H1 (cell line): ENCODE measurements at regions not wholly inside any gene's neighbourhood (a gene's known extent, or its start where the extent isn't known, plus 50 kb on each side); places are given as distances from the start of the nearest gene placed in this dataset.

Source experiments
- CTCF ChIA-PET: fragments of 300-600 bp; sonication (Branson Sonifier 250); formaldehyde crosslinking; loops from one replicate; lab custom pipeline; 2021; ENCODE audit not compliant: partially characterized antibody; lab: Charles Lee
- POLR2A ChIA-PET: fragments of 300-600 bp; sonication (Branson Sonifier 250); formaldehyde crosslinking; loops from one replicate; lab custom pipeline; 2021; ENCODE audit warnings: inconsistent platforms; ENCODE audit not compliant: partially characterized antibody; lab: Charles Lee
- DNase-seq, 2 experiments: peaks; one replicate each; pipeline versions ENCODE4 v3.0.0 to v3.0.0-alpha.2; 2010 to 2022; ENCODE audit warnings: low spot score in 2 of 2, low read depth in 1 of 2, mixed read lengths in 1 of 2
- FAIRE-seq: peaks from 2 replicates; lab custom pipeline; 2011; peaks lifted over from hg19 to GRCh38; lab: Jason Lieb, UNC
- H2AFZ ChIP-seq: 2 replicates; pipeline ENCODE4 v1.8.1; 2012; ENCODE audit warnings: low read length, inconsistent platforms
- H2AK5ac ChIP-seq: 2 replicates; pipeline ENCODE4 v1.6.1; 2013; ENCODE audit warnings: low read depth, low read length
- H2BK120ac ChIP-seq: replicated peaks from 2 replicates; pipeline ENCODE3; 2013; ENCODE audit warnings: low read depth, low read length, inconsistent platforms
- H2BK12ac ChIP-seq: 2 replicates; pipeline ENCODE4 v1.6.1; 2013; ENCODE audit warnings: low read depth, low read length
- H2BK15ac ChIP-seq: 2 replicates; pipeline ENCODE4 v1.6.1; 2013; ENCODE audit warnings: low read length
- H2BK20ac ChIP-seq: 2 replicates; pipeline ENCODE4 v1.6.1; 2013; ENCODE audit warnings: low read length
- H2BK5ac ChIP-seq: 2 replicates; pipeline ENCODE4 v1.6.1; 2013; ENCODE audit warnings: low read depth, low read length
- H3K14ac ChIP-seq: 2 replicates; pipeline ENCODE4 v1.6.1; 2013; ENCODE audit warnings: inconsistent platforms; ENCODE audit not compliant: insufficient read length
- H3K18ac ChIP-seq: 2 replicates; pipeline ENCODE4 v1.6.1; 2013; ENCODE audit warnings: low read length; ENCODE audit errors: extremely low read depth
- H3K23ac ChIP-seq: 2 replicates; pipeline ENCODE4 v1.6.1; 2013; ENCODE audit warnings: inconsistent platforms; ENCODE audit not compliant: insufficient read length
- H3K23me2 ChIP-seq: 2 replicates; pipeline ENCODE4 v1.6.1; 2013; ENCODE audit warnings: low read depth, low read length
- H3K27ac ChIP-seq: 2 replicates; pipeline ENCODE4 v1.6.1; 2011; ENCODE audit warnings: low read depth, low read length, inconsistent platforms
- H3K27me3 ChIP-seq, 4 experiments: replicated peaks in 1 of 4; 1 replicate in 1 of 4; 2 replicates in 3 of 4; pipeline versions ENCODE4 v1.6.1 to v1.8.1; 2011 to 2013; ENCODE audit warnings: low read length in 3 of 4, mild to moderate bottlenecking in 3 of 4, inconsistent platforms in 2 of 4, mixed read lengths in 2 of 4, moderate library complexity in 1 of 4; ENCODE audit not compliant: control insufficient read depth in 3 of 4, insufficient read depth in 3 of 4; ENCODE audit errors: extremely low read depth in 1 of 4
- H3K36me3 ChIP-seq, 4 experiments: 2 replicates each; pipeline versions ENCODE4 v1.6.1 to v1.8.1; 2011 to 2013; ENCODE audit warnings: mild to moderate bottlenecking in 4 of 4, low read length in 3 of 4, moderate library complexity in 2 of 4, control low read depth in 1 of 4, inconsistent platforms in 1 of 4; ENCODE audit not compliant: insufficient read depth in 4 of 4, control insufficient read depth in 2 of 4
- H3K4ac ChIP-seq: replicated peaks from 2 replicates; pipeline ENCODE3; 2013; ENCODE audit warnings: low read length, low read depth, mixed read lengths, inconsistent platforms; ENCODE audit not compliant: insufficient read length
- H3K4me1 ChIP-seq, 4 experiments: replicated peaks in 1 of 4; 1 replicate in 1 of 4; 2 replicates in 3 of 4; pipeline versions ENCODE4 v1.6.1 to v1.8.1; 2011 to 2013; ENCODE audit warnings: low read length in 3 of 4, inconsistent platforms in 2 of 4, mixed read lengths in 1 of 4; ENCODE audit not compliant: insufficient read depth in 4 of 4, control insufficient read depth in 3 of 4
- H3K4me2 ChIP-seq, 2 experiments: 2 replicates each; pipeline versions ENCODE4 v1.6.1 to v1.8.1; 2011 to 2013; ENCODE audit warnings: low read depth in 2 of 2, low read length in 2 of 2, control low read depth in 1 of 2, inconsistent platforms in 1 of 2, mild to moderate bottlenecking in 1 of 2; ENCODE audit not compliant: insufficient read depth in 1 of 2
- H3K4me3 ChIP-seq, 4 experiments: fragments of 200-600, 300-600 bp in 1 of 4; sonication (generic), shearing (Covaris generic), sonication (Bioruptor Twin) in 1 of 4; 2 replicates each; pipeline versions ENCODE4 v1.5.1 to v1.8.1; 2011 to 2016; ENCODE audit warnings: low read length in 4 of 4, low read depth in 3 of 4, control low read depth in 2 of 4, inconsistent platforms in 2 of 4, mild to moderate bottlenecking in 2 of 4, mixed read lengths in 1 of 4, moderate library complexity in 1 of 4; ENCODE audit not compliant: insufficient read depth in 2 of 4; ENCODE audit errors: extremely low read depth in 1 of 4
- H3K56ac ChIP-seq: replicated peaks from 2 replicates; pipeline ENCODE3; 2013; ENCODE audit warnings: low read depth, mild to moderate bottlenecking, mixed read lengths, low read length, inconsistent platforms; ENCODE audit not compliant: insufficient read length
- H3K79me1 ChIP-seq: 2 replicates; pipeline ENCODE4 v1.6.1; 2013; ENCODE audit warnings: low read depth, low read length, control low read depth
- H3K79me2 ChIP-seq, 2 experiments: 2 replicates each; pipeline versions ENCODE4 v1.6.1 to v1.8.1; 2012 to 2013; ENCODE audit warnings: low read length in 2 of 2, mild to moderate bottlenecking in 2 of 2, inconsistent platforms in 1 of 2; ENCODE audit not compliant: insufficient read depth in 2 of 2, control insufficient read depth in 1 of 2
- H3K9ac ChIP-seq, 4 experiments: replicated peaks in 1 of 4; 1 replicate in 1 of 4; 2 replicates in 3 of 4; pipeline versions ENCODE4 v1.6.1 to v1.8.1; 2011 to 2013; ENCODE audit warnings: low read depth in 3 of 4, low read length in 3 of 4, control low read depth in 2 of 4, mild to moderate bottlenecking in 2 of 4, moderate library complexity in 2 of 4, inconsistent platforms in 1 of 4; ENCODE audit errors: extremely low read depth in 1 of 4
- H3K9me3 ChIP-seq, 2 experiments: 2 replicates each; pipeline versions ENCODE4 v1.6.1 to v1.8.1; 2012 to 2013; ENCODE audit warnings: mild to moderate bottlenecking in 2 of 2, moderate library complexity in 2 of 2, control low read depth in 1 of 2, inconsistent platforms in 1 of 2, low read depth in 1 of 2, low read length in 1 of 2, mixed read lengths in 1 of 2; ENCODE audit not compliant: insufficient read depth in 2 of 2
- H4K20me1 ChIP-seq, 2 experiments: replicated peaks in 1 of 2; 2 replicates each; pipeline versions ENCODE3 to v1.8.1; 2011 to 2013; ENCODE audit warnings: inconsistent platforms in 2 of 2, low read length in 2 of 2, mild to moderate bottlenecking in 1 of 2; ENCODE audit not compliant: insufficient read depth in 2 of 2, control insufficient read depth in 1 of 2
- H4K5ac ChIP-seq: 2 replicates; pipeline ENCODE4 v1.6.1; 2013; ENCODE audit warnings: low read length, low read depth, mixed read lengths, inconsistent platforms; ENCODE audit not compliant: insufficient read length
- H4K8ac ChIP-seq: 2 replicates; pipeline ENCODE4 v1.8.0; 2013; ENCODE audit warnings: mild to moderate bottlenecking, moderate library complexity, low read length, inconsistent platforms; ENCODE audit not compliant: insufficient read depth; ENCODE audit errors: extremely low read depth
- H4K91ac ChIP-seq: replicated peaks from 2 replicates; pipeline ENCODE3; 2013; ENCODE audit warnings: low read length, mixed read lengths, inconsistent platforms; ENCODE audit not compliant: insufficient read length
- CBX5 ChIP-seq: fragments of 300-800, 300-1000 bp; sonication (generic); IDR thresholded peaks from 2 replicates; pipeline ENCODE4 v1.7.1; 2016; ENCODE audit warnings: antibody characterized with exemption, low read length, low read depth
- NANOG ChIP-seq: IDR thresholded peaks from 2 replicates; pipeline ENCODE4 v1.6.1; 2011; ENCODE audit warnings: low read length, low read depth, mild to moderate bottlenecking, inconsistent platforms; ENCODE audit not compliant: insufficient read depth, poor library complexity, severe bottlenecking
- POU5F1 ChIP-seq: IDR thresholded peaks from 2 replicates; pipeline ENCODE4 v1.6.1; 2011; ENCODE audit warnings: low read depth, mild to moderate bottlenecking, low read length, moderate library complexity
- SIRT6 ChIP-seq: IDR thresholded peaks from one replicate; pipeline ENCODE4 v1.7.1; 2012; ENCODE audit warnings: low read length, inconsistent platforms
- WGBS, 2 experiments: shearing (Covaris generic) in 1 of 2; methylation state at CpG; one replicate each; pipeline versions ENCODE4 v1.1.6 to v1.1.7; 2013 to 2015; ENCODE audit warnings: low lambda C conversion rate in 2 of 2, mixed read lengths in 2 of 2, inconsistent platforms in 1 of 2, low coverage in 1 of 2, missing lambda C conversion rate in 1 of 2; ENCODE audit not compliant: insufficient replicate concordance in 2 of 2, insufficient coverage in 1 of 2, insufficient read length in 1 of 2; ENCODE audit errors: extremely low coverage in 1 of 2, missing lambda C conversion rate in 1 of 2; 5-methylcytosine and 5-hydroxymethylcytosine counted together

- H3K36me3 ChIP-seq = no peaks in the 10 kb centered on the region
- H3K4me2 ChIP-seq = no peak overlapping the region
- CTCF ChIA-PET = no interaction called here
- no peak overlapping the region for H2BK12ac ChIP-seq
- no peak overlapping the region for H4K91ac ChIP-seq
- no peak overlapping the region for H3K4me3 ChIP-seq
- 79% methylated on average over 1 of the region's 1 CpG; no CpG with 5 or more reads in 1 of the 2 experiments for WGBS, 2 experiments
- FAIRE-seq = no peak
- no peak overlapping the region for H3K56ac ChIP-seq
- no peak overlapping the region for H2AFZ ChIP-seq
- no peak for DNase-seq
- H4K5ac ChIP-seq = no peak overlapping the region
- no peaks in the 10 kb centered on the region for H3K23me2 ChIP-seq
- no peak overlapping the region for H3K4ac ChIP-seq
- no peak overlapping the region for H2BK120ac ChIP-seq
- no peak overlapping the region for H3K27ac ChIP-seq
- H3K23ac ChIP-seq = no peak overlapping the region
- H3K79me2 ChIP-seq = no peaks in the 10 kb centered on the region
- H4K8ac ChIP-seq = no peak overlapping the region
- no peaks in the 10 kb centered on the region for H3K79me1 ChIP-seq
- no peaks in the 10 kb centered on the region for H3K4me1 ChIP-seq
- H4K20me1 ChIP-seq = no peaks in the 10 kb centered on the region
- H2BK20ac ChIP-seq = no peak overlapping the region
- H2AK5ac ChIP-seq = no peak overlapping the region
- no peak overlapping the region for H2BK15ac ChIP-seq
- POLR2A ChIA-PET = no interaction called here
- no peak overlapping the region for H3K18ac ChIP-seq
- TF ChIP-seq CBX5 (no peak), NANOG (no peak), SIRT6 (no peak), POU5F1 (no peak)
- H3K14ac ChIP-seq = no peak overlapping the region
- H3K9ac ChIP-seq = no peak overlapping the region
- no peaks in the 10 kb centered on the region for H3K9me3 ChIP-seq
- H2BK5ac ChIP-seq = no peak overlapping the region
- H3K27me3 ChIP-seq = peaks cover 0 to 1% (median 0%) of the 10 kb centered on the region in 4 experiments; a peak in 1 of 7 replicates
Observed at GRCh38 chr11:41996533-41996932, 537.1 kb upstream of the LRRC4C start.
